ENCODE measurements at regions not wholly inside any gene's neighbourhood (a gene's known extent, or its start where the extent isn't known, plus 50 kb on each side); places are given as distances from the start of the nearest gene placed in this dataset.
"Not testable (repeated sequence)": the region's sequence is repeated elsewhere in the genome, so short reads cannot be mapped to it uniquely, and the experiment has no call there.

- no peaks in the 10 kb centered on the region for H3K36me3 ChIP-seq
- TF ChIP-seq POLR2A (IDR thresholded peaks at IDR 0.05), result no peak
- no peak for TF ChIP-seq CTCF (IDR thresholded peaks at IDR 0.05)
- TF ChIP-seq POLR2AphosphoS5 (IDR thresholded peaks at IDR 0.05), result no peak
- H3K27ac ChIP-seq, result no peak overlapping the region
- H3K4me1 ChIP-seq (replicated peaks), result no peaks in the 10 kb centered on the region
- intact Hi-C loops (cut with DNase I), result no loop called here
- H3K27me3 ChIP-seq (replicated peaks; ENCODE audit: insufficient read depth), result no peaks in the 10 kb centered on the region
- no peak for DNase-seq (ENCODE audit: low spot score)
- H3K9me3 ChIP-seq, result no peaks in the 10 kb centered on the region
- WGBS, result 57% methylated on average over 10 of the region's 10 CpGs
- H3K4me3 ChIP-seq, result no peak overlapping the region
Observed at GRCh38 chr15:24067733-24068501, 380.8 kb upstream of the NDN start.

- no peaks in the 10 kb centered on the region for H3K27me3 ChIP-seq (replicated peaks; ENCODE audit: insufficient read depth)
- H3K4me3 ChIP-seq, result no peak overlapping the region
- H3K27ac ChIP-seq, result no peak overlapping the region
- TF ChIP-seq CTCF (IDR thresholded peaks at IDR 0.05) (no peak), POLR2AphosphoS5 (IDR thresholded peaks at IDR 0.05) (no peak), POLR2A (IDR thresholded peaks at IDR 0.05) (no peak)
- no peaks in the 10 kb centered on the region for H3K4me1 ChIP-seq (replicated peaks)
- intact Hi-C loops (cut with DNase I), result no loop called here
- no peaks in the 10 kb centered on the region for H3K9me3 ChIP-seq
- WGBS, result 62% methylated on average over 2 of the region's 2 CpGs
- no peak for DNase-seq (ENCODE audit: low spot score)
- no peaks in the 10 kb centered on the region for H3K36me3 ChIP-seq
Observed at GRCh38 chr15:24075420-24076089, 388.4 kb upstream of the NDN start.

DNA sequence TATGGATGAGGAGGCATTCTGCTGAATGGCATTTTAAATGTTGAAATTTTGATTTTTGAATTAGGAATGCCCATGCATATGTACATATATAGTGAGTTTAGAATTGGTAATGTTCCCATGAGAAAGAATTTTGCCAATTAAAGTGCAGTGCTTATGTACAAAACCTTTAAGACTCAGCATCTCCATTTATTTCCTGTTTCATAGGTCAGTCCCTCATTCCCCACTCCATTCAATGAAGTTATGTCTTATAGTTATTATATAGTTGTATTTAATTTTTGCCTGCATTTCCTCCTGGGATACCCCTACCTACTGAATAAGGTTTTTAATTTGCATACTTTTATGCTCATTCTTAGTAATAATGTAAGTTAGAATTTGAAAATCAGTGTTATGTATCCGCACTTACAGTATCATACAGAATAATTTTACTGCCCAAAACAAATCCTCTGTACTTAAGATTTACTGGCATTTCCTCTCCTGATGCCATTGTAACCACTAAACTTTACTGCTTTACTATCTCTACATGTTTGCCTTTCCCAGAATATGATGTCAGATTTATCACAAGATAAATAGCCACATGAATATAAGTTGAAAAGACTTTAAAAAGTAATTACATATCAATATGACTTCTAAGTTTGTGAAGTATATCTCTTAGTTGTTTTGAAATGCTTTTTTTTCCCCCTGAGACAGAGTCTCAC lies 389.1 kb upstream of the NDN start:
- Histone ChIP-seq H3K27me3 (replicated peaks; ENCODE audit: insufficient read depth) (no peaks in the 10 kb centered on the region), H3K9me3 (no peaks in the 10 kb centered on the region), H3K4me1 (replicated peaks) (no peaks in the 10 kb centered on the region), H3K36me3 (no peaks in the 10 kb centered on the region), H3K27ac (no peak overlapping the region), H3K4me3 (no peak overlapping the region)
- no peak for DNase-seq (ENCODE audit: low spot score)
- WGBS, result 70% methylated on average over 1 of the region's 1 CpG
- intact Hi-C loops (cut with DNase I), result no loop called here
- TF ChIP-seq POLR2A (IDR thresholded peaks at IDR 0.05) (no peak), CTCF (IDR thresholded peaks at IDR 0.05) (no peak), POLR2AphosphoS5 (IDR thresholded peaks at IDR 0.05) (no peak)

DNA sequence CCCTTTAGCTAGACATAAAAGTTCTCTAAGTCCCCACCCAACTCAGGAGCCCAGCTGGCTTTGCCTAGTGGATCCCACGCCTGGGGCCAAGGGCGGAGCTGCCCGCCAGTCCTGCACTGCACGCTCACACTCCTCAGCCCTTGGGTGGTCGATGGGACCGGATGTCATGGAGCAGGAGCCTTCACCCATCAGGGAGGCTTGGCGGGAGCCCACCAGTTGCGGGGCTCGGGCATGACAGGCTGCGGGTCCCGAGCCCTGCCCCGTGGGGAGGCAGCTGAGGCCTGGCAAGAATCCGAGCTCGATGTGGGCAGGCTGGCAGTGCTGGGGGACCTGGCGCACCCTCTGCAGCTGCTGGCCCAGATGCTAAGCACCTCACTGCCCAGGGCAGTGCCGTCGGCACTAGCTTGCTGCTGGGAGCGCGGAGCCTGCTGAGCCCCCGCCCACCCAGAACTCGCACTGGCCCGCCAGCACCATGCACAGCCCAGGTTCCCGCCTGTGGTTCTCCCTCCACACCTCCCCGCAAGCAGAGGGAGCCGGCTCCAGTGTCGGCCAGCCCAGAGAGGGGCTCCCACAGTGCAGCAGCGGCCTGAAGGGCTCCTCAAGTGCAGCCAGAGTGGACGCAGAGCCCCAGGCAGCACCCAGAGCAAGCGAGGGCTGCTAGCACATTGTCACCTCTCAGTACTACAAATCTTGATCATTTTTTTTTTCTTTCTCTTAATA lies 391.4 kb upstream of the NDN start:
- Histone ChIP-seq H3K27me3 (replicated peaks; ENCODE audit: insufficient read depth) (no peaks in the 10 kb centered on the region), H3K27ac (no peak overlapping the region), H3K9me3 (no peaks in the 10 kb centered on the region), H3K4me3 (no peak overlapping the region), H3K4me1 (replicated peaks) (no peaks in the 10 kb centered on the region), H3K36me3 (no peaks in the 10 kb centered on the region)
- DNase-seq (ENCODE audit: low spot score), result no peak
- no peak for TF ChIP-seq CTCF (IDR thresholded peaks at IDR 0.05)
- TF ChIP-seq POLR2AphosphoS5 (IDR thresholded peaks at IDR 0.05), result no peak
- no peak for TF ChIP-seq POLR2A (IDR thresholded peaks at IDR 0.05)
- WGBS, result 90% methylated on average over 21 of the region's 29 CpGs
- intact Hi-C loops (cut with DNase I), result no loop called here

GRCh38 chr15:24088941-24089340 lies 401.8 kb upstream of the NDN start:
- 61% methylated on average over 1 of the region's 1 CpG for WGBS
- intact Hi-C loops (cut with DNase I); H3K27ac ChIP-seq: not testable (repeated sequence)

GRCh38 chr15:24101503-24101902 lies 414.4 kb upstream of the NDN start:
- H3K4me1 ChIP-seq (replicated peaks); DNase-seq (ENCODE audit: low spot score); intact Hi-C loops (cut with DNase I); H3K9me3 ChIP-seq; H3K27ac ChIP-seq; H3K36me3 ChIP-seq; H3K27me3 ChIP-seq (replicated peaks; ENCODE audit: insufficient read depth); H3K4me3 ChIP-seq: not testable (repeated sequence)
- WGBS, result 18% methylated on average over 30 of the region's 30 CpGs

More at GRCh38 chr15:24088941-24089340, 401.8 kb upstream of the NDN start:
- not testable (repeated sequence) for H3K4me1 ChIP-seq (replicated peaks); H3K9me3 ChIP-seq; H3K27me3 ChIP-seq (replicated peaks; ENCODE audit: insufficient read depth); H3K4me3 ChIP-seq; DNase-seq (ENCODE audit: low spot score); H3K36me3 ChIP-seq

- H3K9me3 ChIP-seq; H3K27ac ChIP-seq; H3K27me3 ChIP-seq (replicated peaks; ENCODE audit: insufficient read depth); H3K4me1 ChIP-seq (replicated peaks); H3K36me3 ChIP-seq; intact Hi-C loops (cut with DNase I); DNase-seq (ENCODE audit: low spot score); H3K4me3 ChIP-seq: not testable (repeated sequence)
- 65% methylated on average over 5 of the region's 6 CpGs for WGBS
Observed at GRCh38 chr15:24107524-24107923, 420.4 kb upstream of the NDN start.

Measured in prostate gland (tissue), 2 donors.